ENCODE measurements at regions not wholly inside any gene's neighbourhood (a gene's known extent, or its start where the extent isn't known, plus 50 kb on each side); places are given as distances from the start of the nearest gene placed in this dataset.

- TF ChIP-seq POLR2AphosphoS5 (IDR thresholded peaks at IDR 0.05), result no peak
- no peak for TF ChIP-seq CTCF (IDR thresholded peaks at IDR 0.05)
- TF ChIP-seq POLR2A (IDR thresholded peaks at IDR 0.05), result no peak
- TF ChIP-seq EP300 (IDR thresholded peaks at IDR 0.05), result no peak
Observed at GRCh38 chr3:4247391-4247790, 55.8 kb upstream of the SETMAR start.
